ENCODE measurements at regions not wholly inside any gene's neighbourhood (a gene's known extent, or its start where the extent isn't known, plus 50 kb on each side); places are given as distances from the start of the nearest gene placed in this dataset.

GRCh38 chr17:77693301-77693700 is 265.2 kb upstream of the TNRC6C start:
- H4K20me1 ChIP-seq (replicated peaks in 1 of 2; ENCODE audit: control insufficient read depth in 1 of 2, insufficient read depth in 2 of 2, low read length in 2 of 2) = no peaks in the 10 kb centered on the region
- no peak overlapping the region for H2BK120ac ChIP-seq (replicated peaks; ENCODE audit: low read depth, low read length)
- DNase-seq (ENCODE audit: low read depth in 1 of 2, low spot score in 2 of 2) = no peak
- ChIA-PET POLR2A (ENCODE audit: partially characterized antibody) (no interaction called here), CTCF (ENCODE audit: partially characterized antibody) (interaction anchor here (0.6 kb wide), 1 partner anchor 372 kb away, joined by 3 read pairs; no protein-coding TSS in a partner anchor)
- no peak overlapping the region for H3K23ac ChIP-seq (ENCODE audit: insufficient read length)
- 0 out of 2 replicates have a peak overlapping the region, but pooled peaks have one; percentile 29 for H2BK15ac ChIP-seq (ENCODE audit: low read length)
- no peak overlapping the region for H3K14ac ChIP-seq (ENCODE audit: insufficient read length)
- no peak overlapping the region for H3K56ac ChIP-seq (replicated peaks; ENCODE audit: insufficient read length, low read depth, low read length)
- no peak overlapping the region for H2BK20ac ChIP-seq (ENCODE audit: low read length)
- H4K91ac ChIP-seq (replicated peaks; ENCODE audit: insufficient read length, low read length) = no peak overlapping the region
- no peak overlapping the region for H2AK5ac ChIP-seq (ENCODE audit: low read depth, low read length)
- H2BK5ac ChIP-seq (ENCODE audit: low read depth, low read length) = no peak overlapping the region
- no peak overlapping the region for H4K5ac ChIP-seq (ENCODE audit: insufficient read length, low read depth, low read length)
- no peak overlapping the region for H3K18ac ChIP-seq (ENCODE audit: extremely low read depth, low read length)
- no peaks in the 10 kb centered on the region; the same call in 1 of the 2 replicates for H3K23me2 ChIP-seq (ENCODE audit: low read depth, low read length)
- no peak overlapping the region for H2BK12ac ChIP-seq (ENCODE audit: low read depth, low read length)
- no peaks in the 10 kb centered on the region for H3K79me1 ChIP-seq (ENCODE audit: low read depth, low read length)
- no peaks in the 10 kb centered on the region for H3K79me2 ChIP-seq (ENCODE audit: control insufficient read depth in 1 of 2, insufficient read depth in 2 of 2, low read length in 2 of 2)
- no peak overlapping the region for H3K4me3 ChIP-seq (ENCODE audit: extremely low read depth in 1 of 4, insufficient read depth in 2 of 4, low read depth in 3 of 4, low read length in 4 of 4)
- WGBS, 2 experiments (ENCODE audit: extremely low coverage in 1 of 2, insufficient coverage in 1 of 2, insufficient read length in 1 of 2, insufficient replicate concordance in 2 of 2, low coverage in 1 of 2, low lambda C conversion rate in 2 of 2, missing lambda C conversion rate in 1 of 2) = 81% methylated on average over 9 of the region's 9 CpGs; no CpG with 5 or more reads in 1 of the 2 experiments
- H3K27ac ChIP-seq (ENCODE audit: low read depth, low read length) = no peak overlapping the region
- FAIRE-seq = no peak
- peaks cover 0 to 22% (median 17%) of the 10 kb centered on the region in 4 experiments; a peak in 5 of 7 replicates for H3K27me3 ChIP-seq (replicated peaks in 1 of 4; ENCODE audit: control insufficient read depth in 3 of 4, extremely low read depth in 1 of 4, insufficient read depth in 3 of 4, low read length in 3 of 4)
- H3K9me3 ChIP-seq (ENCODE audit: insufficient read depth in 2 of 2, low read depth in 1 of 2, low read length in 1 of 2) = no peaks in the 10 kb centered on the region
- H3K36me3 ChIP-seq (ENCODE audit: control insufficient read depth in 2 of 4, insufficient read depth in 4 of 4, low read length in 3 of 4) = no peaks in the 10 kb centered on the region
- no peak overlapping the region for H3K9ac ChIP-seq (replicated peaks in 1 of 4; ENCODE audit: extremely low read depth in 1 of 4, low read depth in 3 of 4, low read length in 3 of 4)
- no peak overlapping the region for H3K4me2 ChIP-seq (ENCODE audit: insufficient read depth in 1 of 2, low read depth in 2 of 2, low read length in 2 of 2)
- peaks cover 0 to 17% (median 12%) of the 10 kb centered on the region in 4 experiments; a peak in 6 of 7 replicates for H3K4me1 ChIP-seq (replicated peaks in 1 of 4; ENCODE audit: control insufficient read depth in 3 of 4, insufficient read depth in 4 of 4, low read length in 3 of 4)
- no peak overlapping the region for H4K8ac ChIP-seq (ENCODE audit: extremely low read depth, insufficient read depth, low read length)
- H3K4ac ChIP-seq (replicated peaks; ENCODE audit: insufficient read length, low read depth, low read length) = no peak overlapping the region
- H2AFZ ChIP-seq (ENCODE audit: low read length) = no peak overlapping the region
- no peak for TF ChIP-seq TAF1 (IDR thresholded peaks at IDR 0.05; ENCODE audit: low read depth, low read length)
- no peak for TF ChIP-seq FOSL1 (IDR thresholded peaks at IDR 0.05; ENCODE audit: insufficient read depth, low read depth, low read length)
- TF ChIP-seq KDM1A (IDR thresholded peaks at IDR 0.05; ENCODE audit: borderline replicate concordance, low read length) = no peak
- TF ChIP-seq, protein P1, sequence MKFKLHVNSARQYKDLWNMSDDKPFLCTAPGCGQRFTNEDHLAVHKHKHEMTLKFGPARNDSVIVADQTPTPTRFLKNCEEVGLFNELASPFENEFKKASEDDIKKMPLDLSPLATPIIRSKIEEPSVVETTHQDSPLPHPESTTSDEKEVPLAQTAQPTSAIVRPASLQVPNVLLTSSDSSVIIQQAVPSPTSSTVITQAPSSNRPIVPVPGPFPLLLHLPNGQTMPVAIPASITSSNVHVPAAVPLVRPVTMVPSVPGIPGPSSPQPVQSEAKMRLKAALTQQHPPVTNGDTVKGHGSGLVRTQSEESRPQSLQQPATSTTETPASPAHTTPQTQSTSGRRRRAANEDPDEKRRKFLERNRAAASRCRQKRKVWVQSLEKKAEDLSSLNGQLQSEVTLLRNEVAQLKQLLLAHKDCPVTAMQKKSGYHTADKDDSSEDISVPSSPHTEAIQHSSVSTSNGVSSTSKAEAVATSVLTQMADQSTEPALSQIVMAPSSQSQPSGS (IDR thresholded peaks at IDR 0.05; ENCODE audit: low read length) = no peak
- TF ChIP-seq NRF1 (IDR thresholded peaks at IDR 0.05; ENCODE audit: low read depth, low read length) = no peak
- no peak for TF ChIP-seq POLR2A (IDR thresholded peaks at IDR 0.05; ENCODE audit: control extremely low read depth in 1 of 2, low read depth in 2 of 2, low read length in 2 of 2)
- TF ChIP-seq SP2 (IDR thresholded peaks at IDR 0.05; ENCODE audit: low read length) = no peak
- no peak for TF ChIP-seq HDAC2 (IDR thresholded peaks at IDR 0.05; ENCODE audit: borderline replicate concordance in 1 of 2, low read depth in 2 of 2, low read length in 2 of 2)
- no peak for TF ChIP-seq TAF7 (optimal IDR thresholded peaks at IDR 0.05; ENCODE audit: borderline replicate concordance, low read depth, low read length)
- TF ChIP-seq NANOG (IDR thresholded peaks at IDR 0.05; ENCODE audit: insufficient read depth, low read depth, low read length, poor library complexity, severe bottlenecking) = no peak
- TF ChIP-seq, protein P2, sequence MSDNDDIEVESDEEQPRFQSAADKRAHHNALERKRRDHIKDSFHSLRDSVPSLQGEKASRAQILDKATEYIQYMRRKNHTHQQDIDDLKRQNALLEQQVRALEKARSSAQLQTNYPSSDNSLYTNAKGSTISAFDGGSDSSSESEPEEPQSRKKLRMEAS (IDR thresholded peaks at IDR 0.05) = no peak
- TF ChIP-seq GABPA (IDR thresholded peaks at IDR 0.05; ENCODE audit: borderline replicate concordance, insufficient read depth, low read length) = no peak
- no peak for TF ChIP-seq CREB1 (IDR thresholded peaks at IDR 0.05)
